Spleen (tissue), 7 donors: ENCODE measurements at regions not wholly inside any gene's neighbourhood (a gene's known extent, or its start where the extent isn't known, plus 50 kb on each side); places are given as distances from the start of the nearest gene placed in this dataset.

Experiments used
- POLR2A ChIP-seq, 3 donors: fragments of 450-650 bp; IDR thresholded peaks; one replicate each; pipeline ENCODE4 v1.5.1; 2017; ENCODE audit warnings: antibody characterized with exemption in 3 of 3, mild to moderate bottlenecking in 1 of 3
- POLR2AphosphoS5 ChIP-seq, 3 donors: sonication (generic); formaldehyde crosslinking; IDR thresholded peaks; one replicate each; pipeline ENCODE4 v1.5.1; 2017; ENCODE audit warnings: antibody characterized with exemption in 3 of 3
- TF ChIP-seq, protein P1 (sequence below), 11 experiments: fragments of 200-600 bp in 7 of 11; fragments of 450-650 bp in 4 of 11; sonication (generic) in 4 of 11; IDR thresholded peaks in 8 of 11; conservative IDR thresholded peaks in 3 of 11; 1 replicate in 7 of 11; 2 replicates in 4 of 11; pipeline versions ENCODE4 v1.4.0 to v1.8.0; 2016 to 2021; ENCODE audit warnings: antibody characterized with exemption in 11 of 11, inconsistent platforms in 4 of 11, mild to moderate bottlenecking in 1 of 11
- donor health status: DM: no; HTN: no; CAD: no; lungs with moderate emphysema.
- donor health status: DM: no; HTN: no; CAD: no.
- donor health status: DM: no; HTN: no; CAD: no.

DNA sequence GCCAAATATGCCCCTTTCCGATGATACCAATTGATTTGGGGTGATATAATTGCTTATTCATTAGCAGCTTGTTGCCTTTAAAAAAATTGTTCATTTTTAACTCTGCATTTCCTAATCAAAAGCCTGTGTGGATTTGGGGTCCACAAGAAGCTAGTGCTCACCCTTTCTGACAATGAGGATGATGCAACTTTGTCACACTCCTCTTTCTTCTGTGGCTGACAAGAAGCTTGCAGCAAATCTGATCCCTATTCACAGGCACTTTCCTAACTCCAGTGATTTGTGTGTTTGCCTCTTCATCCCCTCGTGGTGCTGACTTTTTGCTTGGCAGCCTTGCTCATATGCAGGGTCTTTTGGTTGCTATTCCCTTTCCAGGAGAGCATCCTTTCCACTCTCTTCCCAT lies 182.7 kb upstream of the LDB2 start:
- TF ChIP-seq POLR2A (IDR thresholded peaks at IDR 0.05) (no peak), POLR2AphosphoS5 (IDR thresholded peaks at IDR 0.05) (no peak)
- TF ChIP-seq, protein P1, sequence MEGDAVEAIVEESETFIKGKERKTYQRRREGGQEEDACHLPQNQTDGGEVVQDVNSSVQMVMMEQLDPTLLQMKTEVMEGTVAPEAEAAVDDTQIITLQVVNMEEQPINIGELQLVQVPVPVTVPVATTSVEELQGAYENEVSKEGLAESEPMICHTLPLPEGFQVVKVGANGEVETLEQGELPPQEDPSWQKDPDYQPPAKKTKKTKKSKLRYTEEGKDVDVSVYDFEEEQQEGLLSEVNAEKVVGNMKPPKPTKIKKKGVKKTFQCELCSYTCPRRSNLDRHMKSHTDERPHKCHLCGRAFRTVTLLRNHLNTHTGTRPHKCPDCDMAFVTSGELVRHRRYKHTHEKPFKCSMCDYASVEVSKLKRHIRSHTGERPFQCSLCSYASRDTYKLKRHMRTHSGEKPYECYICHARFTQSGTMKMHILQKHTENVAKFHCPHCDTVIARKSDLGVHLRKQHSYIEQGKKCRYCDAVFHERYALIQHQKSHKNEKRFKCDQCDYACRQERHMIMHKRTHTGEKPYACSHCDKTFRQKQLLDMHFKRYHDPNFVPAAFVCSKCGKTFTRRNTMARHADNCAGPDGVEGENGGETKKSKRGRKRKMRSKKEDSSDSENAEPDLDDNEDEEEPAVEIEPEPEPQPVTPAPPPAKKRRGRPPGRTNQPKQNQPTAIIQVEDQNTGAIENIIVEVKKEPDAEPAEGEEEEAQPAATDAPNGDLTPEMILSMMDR (IDR thresholded peaks at IDR 0.05 in 8 of 11, conservative IDR thresholded peaks at IDR 0.05 in 3 of 11) = no peak
